ENCODE measurements at regions not wholly inside any gene's neighbourhood (a gene's known extent, or its start where the extent isn't known, plus 50 kb on each side); places are given as distances from the start of the nearest gene placed in this dataset.

DNA sequence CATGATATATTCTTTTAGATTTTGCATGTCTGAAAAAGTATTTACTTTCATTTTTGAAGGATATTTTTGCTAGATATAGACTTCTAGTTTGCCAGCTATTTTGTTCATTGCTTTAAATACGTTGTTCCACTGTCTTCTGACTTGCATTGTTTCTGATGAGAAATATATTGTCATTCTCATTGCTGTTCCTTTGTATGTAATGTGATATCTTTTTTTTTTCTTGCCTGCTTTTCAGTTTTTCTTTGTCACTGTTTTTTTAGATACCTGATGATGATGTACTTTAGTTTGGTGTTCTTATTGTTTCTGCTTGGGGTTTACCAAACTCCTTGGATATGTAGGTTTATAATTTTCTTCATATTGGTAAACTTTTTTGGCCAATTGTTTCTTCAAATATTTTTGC, 107.9 kb downstream of the SNAPC1 start:
- Histone ChIP-seq H2AFZ (ENCODE audit: low read depth, low read length) (no peak overlapping the region), H3K4me2 (ENCODE audit: insufficient read depth, low read length) (no peak overlapping the region), H3K27ac (ENCODE audit: extremely low read depth, low read depth, low read length) (no peak overlapping the region), H4K20me1 (replicated peaks; ENCODE audit: control insufficient read depth, insufficient read depth, low read length) (no peaks in the 10 kb centered on the region), H3K27me3 (ENCODE audit: control insufficient read depth in 2 of 2, insufficient read depth in 2 of 2, low read length in 2 of 2) (peaks cover 0 to under 1% of the 10 kb centered on the region in 2 experiments; a peak in 2 of 5 replicates), H3K79me2 (ENCODE audit: control insufficient read depth, insufficient read depth, low read length) (no peaks in the 10 kb centered on the region), H3K9me3 (replicated peaks; ENCODE audit: control insufficient read depth, insufficient read depth, low read depth, low read length) (no peaks in the 10 kb centered on the region; the same call in 1 of the 2 replicates), H3K9ac (ENCODE audit: insufficient read depth in 1 of 2, low read depth in 2 of 2, low read length in 2 of 2) (no peak overlapping the region), H3K4me1 (replicated peaks in 1 of 2; ENCODE audit: control insufficient read depth in 2 of 2, insufficient read depth in 2 of 2, low read length in 2 of 2) (no peaks in the 10 kb centered on the region), H3K9me1 (ENCODE audit: control insufficient read depth, insufficient read depth, low read length) (no peaks in the 10 kb centered on the region), H3K4me3 (no peak overlapping the region), H3K36me3 (ENCODE audit: control insufficient read depth, insufficient read depth, low read length) (no peaks in the 10 kb centered on the region)
- intact Hi-C loops (cut with micrococcal nuclease): no loop called here
- ATAC-seq (no peak), FAIRE-seq (no peak), DNase-seq (ENCODE audit: extremely low read depth in 1 of 4, low spot score in 3 of 4) (no peak)
- TF ChIP-seq ZNF121 (CRISPR knock-in tag; conservative IDR thresholded peaks at IDR 0.05): no peak
- peak in 1 of 2 experiments; percentile 40; a peak in 1 of 3 replicates for TF ChIP-seq CBX3 (IDR thresholded peaks at IDR 0.05; ENCODE audit: borderline replicate concordance in 1 of 2, low read length in 2 of 2)
- no peak for TF ChIP-seq TAF15 (IDR thresholded peaks at IDR 0.05; ENCODE audit: low read depth, low read length)
- no peak for TF ChIP-seq MAFG (tag; conservative IDR thresholded peaks at IDR 0.05)
- no peak for TF ChIP-seq ZNF778 (CRISPR knock-in tag; IDR thresholded peaks at IDR 0.05)
- in situ Hi-C loops (cut with MboI): no loop called here
- ChIA-PET CTCF (ENCODE audit: low intra/inter-chr PET ratio) (no interaction called here), POLR2A (no interaction called here)
- 0% methylated on average over 1 of the region's 1 CpG for WGBS (ENCODE audit: insufficient coverage, low coverage, missing lambda C conversion rate)
- BruUV-seq (replicated peaks): no TSS peak

DNA sequence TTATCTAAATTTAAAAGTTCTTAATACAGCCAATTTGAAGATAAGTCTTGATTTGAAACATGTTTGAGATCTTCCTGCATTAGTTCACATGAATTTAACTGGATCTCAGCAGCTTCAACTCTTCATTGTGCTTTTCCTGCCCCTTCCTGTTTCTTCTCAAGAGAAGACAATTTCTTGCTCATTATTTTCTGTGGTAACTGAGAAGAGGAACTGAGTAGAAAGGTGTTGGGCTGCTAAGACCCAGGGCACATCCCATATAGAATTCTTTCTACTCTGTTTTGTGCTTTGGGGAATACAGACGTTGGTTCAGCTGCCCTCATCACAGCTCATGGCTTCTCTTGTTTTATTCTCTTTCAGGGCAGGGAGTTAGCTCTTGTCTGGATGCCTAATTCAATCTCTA, 110.2 kb downstream of the SNAPC1 start:
- no peaks in the 10 kb centered on the region for H3K9me1 ChIP-seq (ENCODE audit: control insufficient read depth, insufficient read depth, low read length)
- BruUV-seq (replicated peaks): no TSS peak

More for the DNA sequence above, 110.2 kb downstream of the SNAPC1 start:
- H3K9ac ChIP-seq (ENCODE audit: insufficient read depth in 1 of 2, low read depth in 2 of 2, low read length in 2 of 2): no peak overlapping the region
- no peak overlapping the region for H3K4me2 ChIP-seq (ENCODE audit: insufficient read depth, low read length)
- H3K79me2 ChIP-seq (ENCODE audit: control insufficient read depth, insufficient read depth, low read length): no peaks in the 10 kb centered on the region
- ATAC-seq (no peak), DNase-seq (ENCODE audit: extremely low read depth in 1 of 4, low spot score in 3 of 4) (no peak), FAIRE-seq (no peak)
- no peak overlapping the region for H3K4me3 ChIP-seq
- WGBS (ENCODE audit: insufficient coverage, low coverage, missing lambda C conversion rate): 0% methylated on average over 1 of the region's 1 CpG
- no peaks in the 10 kb centered on the region for H4K20me1 ChIP-seq (replicated peaks; ENCODE audit: control insufficient read depth, insufficient read depth, low read length)
- no peak overlapping the region for H2AFZ ChIP-seq (ENCODE audit: low read depth, low read length)
- in situ Hi-C loops (cut with MboI): no loop called here
- no peaks in the 10 kb centered on the region for H3K36me3 ChIP-seq (ENCODE audit: control insufficient read depth, insufficient read depth, low read length)
- no peaks in the 10 kb centered on the region; the same call in 1 of the 2 replicates for H3K9me3 ChIP-seq (replicated peaks; ENCODE audit: control insufficient read depth, insufficient read depth, low read depth, low read length)
- TF ChIP-seq MCM7 (IDR thresholded peaks at IDR 0.05): no peak
- TF ChIP-seq CBFA2T2 (conservative IDR thresholded peaks at IDR 0.05): no peak
- TF ChIP-seq, protein P1, sequence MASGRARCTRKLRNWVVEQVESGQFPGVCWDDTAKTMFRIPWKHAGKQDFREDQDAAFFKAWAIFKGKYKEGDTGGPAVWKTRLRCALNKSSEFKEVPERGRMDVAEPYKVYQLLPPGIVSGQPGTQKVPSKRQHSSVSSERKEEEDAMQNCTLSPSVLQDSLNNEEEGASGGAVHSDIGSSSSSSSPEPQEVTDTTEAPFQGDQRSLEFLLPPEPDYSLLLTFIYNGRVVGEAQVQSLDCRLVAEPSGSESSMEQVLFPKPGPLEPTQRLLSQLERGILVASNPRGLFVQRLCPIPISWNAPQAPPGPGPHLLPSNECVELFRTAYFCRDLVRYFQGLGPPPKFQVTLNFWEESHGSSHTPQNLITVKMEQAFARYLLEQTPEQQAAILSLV (tag; IDR thresholded peaks at IDR 0.05): no peak
- no peak for TF ChIP-seq ZNF197 (CRISPR knock-in tag; IDR thresholded peaks at IDR 0.05; ENCODE audit: low read depth)
- TF ChIP-seq MED1 (CRISPR knock-in tag; IDR thresholded peaks at IDR 0.05; ENCODE audit: borderline replicate concordance): no peak
- no peak for TF ChIP-seq NFATC3 (IDR thresholded peaks at IDR 0.05)
- no peak for TF ChIP-seq MEF2A (IDR thresholded peaks at IDR 0.05; ENCODE audit: control insufficient read depth, low read depth, low read length)
- TF ChIP-seq ZNF57 (CRISPR knock-in tag; IDR thresholded peaks at IDR 0.05): no peak
- peaks cover 0 to 6% of the 10 kb centered on the region in 2 experiments; a peak in 2 of 5 replicates for H3K27me3 ChIP-seq (ENCODE audit: control insufficient read depth in 2 of 2, insufficient read depth in 2 of 2, low read length in 2 of 2)
- CTCF ChIA-PET (ENCODE audit: low intra/inter-chr PET ratio): no interaction called here
- intact Hi-C loops (cut with micrococcal nuclease): no loop called here
- no peak overlapping the region for H3K27ac ChIP-seq (ENCODE audit: extremely low read depth, low read depth, low read length)
- H3K4me1 ChIP-seq (replicated peaks in 1 of 2; ENCODE audit: control insufficient read depth in 2 of 2, insufficient read depth in 2 of 2, low read length in 2 of 2): no peaks in the 10 kb centered on the region
- POLR2A ChIA-PET: no interaction called here
